ENCODE measurements at regions not wholly inside any gene's neighbourhood (a gene's known extent, or its start where the extent isn't known, plus 50 kb on each side); places are given as distances from the start of the nearest gene placed in this dataset.

DNA sequence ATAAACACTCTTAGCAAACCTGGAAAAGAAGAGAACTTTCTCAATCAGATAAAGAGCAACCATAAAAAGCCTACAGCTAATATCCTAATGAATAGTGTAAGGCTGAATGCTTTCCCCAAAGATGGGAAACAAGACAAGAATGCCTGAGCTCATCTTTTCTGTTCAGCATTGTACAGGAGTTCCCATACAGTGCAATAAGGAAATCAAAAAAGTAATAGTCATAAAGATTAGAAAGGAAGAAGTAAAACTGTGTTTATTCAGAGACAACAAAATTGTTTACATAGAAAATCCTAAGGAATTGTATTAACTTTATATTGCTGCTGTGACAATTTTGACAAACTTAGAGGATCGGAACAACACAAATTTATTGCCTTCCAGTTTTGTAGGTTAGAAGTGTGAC, 330.7 kb upstream of the SLC24A2 start:
- Mint-ChIP-seq H3K9me3 (peaks cover 4 to 8% of the 10 kb centered on the region in 2 donors), H3K4me3 (no peak overlapping the region), H3K36me3 (ENCODE audit: insufficient read depth in 2 of 2) (peaks cover 7 to 11% of the 10 kb centered on the region in 2 donors), H3K27me3 (ENCODE audit: low read depth) (no peaks in the 10 kb centered on the region), H3K27ac (no peak overlapping the region), H3K4me1 (ENCODE audit: low read depth) (no peaks in the 10 kb centered on the region)
- DNase-seq (no peak), ATAC-seq (replicated peaks in 1 of 2) (no peak)

DNA sequence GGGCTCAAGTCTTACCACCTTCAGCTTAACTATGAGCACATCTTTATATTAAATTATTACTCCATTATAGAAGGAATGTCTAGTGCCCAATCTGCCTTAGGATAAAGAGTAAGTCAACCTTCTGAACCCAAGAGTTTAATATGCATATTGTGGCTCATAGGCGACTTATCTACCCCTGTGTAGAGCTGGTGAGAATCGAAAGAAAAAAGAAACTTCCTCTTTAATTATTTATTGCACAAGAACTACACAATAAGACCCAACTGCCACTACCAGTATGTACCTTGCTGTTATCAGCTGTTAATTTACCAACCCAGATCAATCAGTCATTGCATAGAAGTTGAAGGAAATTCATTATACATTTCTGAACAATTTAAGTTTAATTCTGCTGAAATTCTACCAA, 329.1 kb upstream of the SLC24A2 start:
- H3K9me3 Mint-ChIP-seq: peaks cover 8 to 12% of the 10 kb centered on the region in 2 donors
- DNase-seq (no peak), ATAC-seq (replicated peaks in 1 of 2) (no peak)
- no peak overlapping the region for H3K4me3 Mint-ChIP-seq
- H3K27ac Mint-ChIP-seq: no peak overlapping the region
- no peaks in the 10 kb centered on the region for H3K4me1 Mint-ChIP-seq (ENCODE audit: low read depth)
- no peaks in the 10 kb centered on the region for H3K27me3 Mint-ChIP-seq (ENCODE audit: low read depth)
- peaks cover 7 to 15% of the 10 kb centered on the region in 2 donors for H3K36me3 Mint-ChIP-seq (ENCODE audit: insufficient read depth in 2 of 2)

DNA sequence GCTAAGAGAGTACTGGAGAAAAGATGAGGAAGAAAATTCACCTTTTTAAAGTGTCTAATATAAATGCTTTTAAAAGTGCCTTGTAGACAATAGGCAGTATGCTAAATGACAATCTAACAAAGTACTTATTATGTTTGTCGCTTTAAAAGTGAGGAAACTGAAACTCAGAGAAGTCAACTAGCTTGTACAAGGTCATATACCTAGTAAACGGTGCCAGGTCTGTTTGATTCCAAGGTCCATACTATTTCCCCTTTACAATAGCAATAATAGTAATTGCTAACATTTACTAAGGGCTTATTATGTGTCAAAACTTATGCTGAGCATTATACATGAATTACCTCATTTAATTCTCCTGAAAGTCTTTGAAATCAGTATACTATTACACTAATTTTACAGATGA, 328.6 kb upstream of the SLC24A2 start:
- Mint-ChIP-seq H3K4me1 (ENCODE audit: low read depth) (no peaks in the 10 kb centered on the region), H3K27me3 (ENCODE audit: low read depth) (no peaks in the 10 kb centered on the region), H3K27ac (no peak overlapping the region), H3K36me3 (ENCODE audit: insufficient read depth in 2 of 2) (peaks cover 7 to 15% of the 10 kb centered on the region in 2 donors), H3K4me3 (no peak overlapping the region), H3K9me3 (peaks cover 8 to 12% of the 10 kb centered on the region in 2 donors)
- DNase-seq (no peak), ATAC-seq (replicated peaks in 1 of 2) (no peak)

DNA sequence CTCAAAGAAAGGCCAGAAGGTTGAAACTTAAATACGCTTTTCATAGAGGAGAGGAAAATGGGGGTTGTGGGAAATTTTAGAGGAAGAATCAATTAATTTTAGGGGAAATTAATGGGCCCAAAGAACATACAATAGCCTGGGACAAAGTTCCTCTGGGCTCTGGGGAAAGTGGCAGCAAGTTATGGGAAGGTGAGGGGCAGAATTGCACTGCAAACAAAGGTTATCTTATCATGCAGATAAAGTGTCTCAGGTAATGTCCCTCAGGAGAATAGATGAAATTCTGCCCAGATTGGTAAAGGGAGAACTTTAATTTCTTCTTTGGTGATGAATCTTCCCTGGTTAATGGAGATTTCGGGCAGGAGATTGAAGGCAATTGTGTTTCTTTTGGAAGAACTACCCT, 326.1 kb upstream of the SLC24A2 start:
- H3K36me3 Mint-ChIP-seq (ENCODE audit: insufficient read depth in 2 of 2): peaks cover 7 to 12% of the 10 kb centered on the region in 2 donors
- no peak overlapping the region for H3K4me3 Mint-ChIP-seq
- no peaks in the 10 kb centered on the region for H3K27me3 Mint-ChIP-seq (ENCODE audit: low read depth)
- DNase-seq (no peak), ATAC-seq (replicated peaks in 1 of 2) (no peak)
- H3K9me3 Mint-ChIP-seq: peaks cover 8 to 9% of the 10 kb centered on the region in 2 donors
- H3K4me1 Mint-ChIP-seq (ENCODE audit: low read depth): no peaks in the 10 kb centered on the region
- no peak overlapping the region for H3K27ac Mint-ChIP-seq

DNA sequence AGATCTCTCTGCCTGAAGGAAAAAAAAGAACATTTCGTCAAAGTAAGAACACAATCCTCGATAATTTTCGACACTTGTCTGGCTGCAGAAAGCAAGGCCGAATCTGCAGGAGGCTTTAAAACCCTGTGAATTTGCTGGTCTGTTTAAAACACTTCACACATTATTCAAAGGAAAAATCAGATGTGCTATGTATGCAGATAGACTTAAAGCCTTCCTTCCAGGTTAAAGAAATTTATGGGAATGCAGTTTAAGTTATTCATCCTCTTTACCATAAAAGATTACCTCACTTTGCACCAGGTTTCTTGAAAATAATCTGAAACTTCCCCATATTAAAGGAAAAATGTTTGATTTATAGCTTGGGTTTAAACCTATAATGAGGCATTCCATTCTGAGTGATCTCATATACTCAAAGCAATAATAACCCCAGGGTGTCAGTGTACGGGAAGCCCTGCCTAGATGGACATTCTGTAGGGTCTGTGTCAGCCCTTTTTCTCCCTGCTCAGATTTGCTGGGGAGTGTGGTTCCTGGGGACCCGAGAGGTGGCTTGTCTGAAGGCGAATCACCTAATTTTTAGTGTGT, 323.5 kb upstream of the SLC24A2 start:
- DNase-seq: no peak
- Mint-ChIP-seq H3K9me3 (peaks cover 8 to 11% of the 10 kb centered on the region in 2 donors), H3K4me1 (ENCODE audit: low read depth) (no peaks in the 10 kb centered on the region), H3K36me3 (ENCODE audit: insufficient read depth in 2 of 2) (peaks cover 7 to 12% of the 10 kb centered on the region in 2 donors), H3K27ac (no peak overlapping the region), H3K27me3 (ENCODE audit: low read depth) (no peaks in the 10 kb centered on the region), H3K4me3 (no peak overlapping the region)
- ATAC-seq (replicated peaks in 1 of 2): no peak

DNA sequence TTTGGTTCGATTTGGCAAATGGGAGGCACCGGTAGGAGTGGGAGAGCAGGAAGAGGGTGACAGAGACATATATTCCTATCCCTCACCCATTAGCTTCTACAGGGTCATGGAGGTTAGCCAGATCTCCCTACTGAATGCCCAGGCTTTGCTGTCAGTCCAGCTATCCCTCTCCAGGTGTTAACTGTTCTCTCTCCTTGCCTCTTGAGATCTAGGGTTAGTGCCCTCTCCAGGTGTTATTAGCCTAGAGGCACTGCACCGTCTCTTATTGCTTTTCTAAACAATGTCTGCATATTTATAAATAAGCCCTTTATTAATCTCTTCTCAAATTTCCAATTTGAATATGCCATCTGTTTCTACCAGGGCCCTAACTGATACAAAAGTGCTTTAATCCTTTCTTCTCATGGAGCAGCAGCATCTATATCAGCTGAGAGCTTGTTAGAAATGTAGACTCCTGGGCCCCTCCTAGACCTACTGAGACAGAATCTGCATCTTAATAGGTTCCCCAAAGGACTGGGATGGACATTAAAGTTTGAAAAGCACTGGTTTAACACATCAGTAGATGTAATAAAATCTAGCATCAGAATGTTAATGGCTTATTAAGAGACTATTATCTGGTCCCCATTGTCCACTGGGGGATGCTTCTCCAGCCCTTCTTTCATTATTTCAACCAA, 322.5 kb upstream of the SLC24A2 start:
- Mint-ChIP-seq H3K4me1 (ENCODE audit: low read depth) (no peaks in the 10 kb centered on the region), H3K4me3 (no peak overlapping the region), H3K36me3 (ENCODE audit: insufficient read depth in 2 of 2) (peaks cover 5 to 9% of the 10 kb centered on the region in 2 donors), H3K27ac (no peak overlapping the region), H3K27me3 (ENCODE audit: low read depth) (no peaks in the 10 kb centered on the region), H3K9me3 (peaks cover 8 to 11% of the 10 kb centered on the region in 2 donors)
- no peak for ATAC-seq (replicated peaks in 1 of 2)
- DNase-seq: no peak

DNA sequence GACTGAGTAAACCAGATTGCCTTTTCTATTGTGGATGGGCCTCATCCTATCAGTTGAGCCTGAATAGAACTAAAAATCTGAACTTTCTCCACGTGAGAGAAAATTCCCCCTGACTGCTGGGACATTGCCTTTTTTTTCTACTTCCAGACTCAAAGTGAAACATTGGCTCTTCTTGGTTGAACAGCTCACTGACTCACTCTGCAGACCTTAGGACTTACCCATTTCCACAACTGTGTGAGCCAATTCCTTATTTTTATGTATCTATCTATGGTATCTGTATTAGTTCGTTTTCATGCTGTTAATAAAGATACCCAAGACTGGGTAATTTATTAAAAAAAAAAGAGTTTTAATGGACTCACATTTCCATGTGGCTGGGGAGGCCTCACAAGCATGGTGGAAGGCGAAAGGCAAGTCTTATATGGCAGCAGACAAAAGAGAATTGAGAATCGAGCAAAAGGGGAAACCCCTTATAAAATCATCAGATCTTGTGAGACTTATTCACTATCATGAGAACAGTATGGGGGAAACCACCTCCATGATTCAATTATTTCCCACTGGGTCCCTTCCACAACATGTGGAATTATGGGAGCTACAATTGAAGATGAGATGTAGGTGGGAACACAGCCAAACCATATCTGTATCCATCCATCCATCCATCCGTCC, 306.7 kb upstream of the SLC24A2 start:
- no peaks in the 10 kb centered on the region for H3K4me1 Mint-ChIP-seq (ENCODE audit: low read depth)

DNA sequence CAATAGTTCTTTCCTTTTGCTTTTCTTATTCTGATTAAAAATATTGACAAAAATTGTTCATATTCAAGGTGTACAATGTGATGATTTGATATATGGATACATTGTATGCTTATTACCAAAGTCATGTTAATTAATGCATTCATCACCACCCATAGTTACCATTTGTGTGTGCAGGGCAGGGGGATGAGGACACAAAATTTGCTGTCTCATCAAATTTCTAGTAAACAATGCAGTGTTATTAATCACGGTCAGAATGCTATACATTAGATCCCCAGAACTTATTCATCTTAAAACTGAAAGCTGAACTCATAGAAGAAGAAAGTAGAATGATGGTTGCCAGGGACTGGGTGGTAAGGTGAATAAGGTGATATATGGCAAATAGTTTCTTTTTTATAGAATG, 303.7 kb upstream of the SLC24A2 start:
- DNase-seq (no peak), ATAC-seq (replicated peaks in 1 of 2) (no peak)
- H3K27me3 Mint-ChIP-seq (ENCODE audit: low read depth): no peaks in the 10 kb centered on the region

More for the DNA sequence above, 306.7 kb upstream of the SLC24A2 start:
- Mint-ChIP-seq H3K9me3 (peaks cover 11 to 14% of the 10 kb centered on the region in 2 donors), H3K36me3 (ENCODE audit: insufficient read depth in 2 of 2) (peaks cover 3 to 7% of the 10 kb centered on the region in 2 donors), H3K27me3 (ENCODE audit: low read depth) (no peaks in the 10 kb centered on the region), H3K4me3 (no peak overlapping the region), H3K27ac (no peak overlapping the region)
- ATAC-seq (replicated peaks in 1 of 2) (no peak), DNase-seq (no peak)

DNA sequence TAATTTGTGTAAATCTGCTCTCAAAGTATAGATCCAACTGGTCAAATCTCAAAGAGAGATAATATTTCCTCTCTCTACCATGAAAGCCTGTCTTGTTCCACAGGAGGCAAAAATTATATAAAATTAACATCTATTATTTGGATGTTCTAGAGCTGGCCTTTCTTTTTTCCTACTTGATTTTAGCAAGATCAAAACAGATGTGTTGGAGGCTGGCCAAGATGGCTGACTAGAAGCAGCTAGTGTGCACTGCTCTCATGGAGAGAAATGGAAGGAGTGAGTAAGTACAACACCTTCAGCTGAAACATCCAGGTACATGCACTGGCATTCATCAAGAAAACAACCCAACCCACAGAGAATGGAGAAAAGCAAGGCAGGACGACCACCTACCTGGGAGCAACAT, 298.6 kb upstream of the SLC24A2 start:
- DNase-seq (no peak), ATAC-seq (replicated peaks in 1 of 2) (no peak)
- Mint-ChIP-seq H3K9me3 (peaks cover 7 to 9% of the 10 kb centered on the region in 2 donors), H3K4me1 (ENCODE audit: low read depth) (no peaks in the 10 kb centered on the region), H3K27me3 (ENCODE audit: low read depth) (no peaks in the 10 kb centered on the region), H3K27ac (no peak overlapping the region), H3K4me3 (no peak overlapping the region), H3K36me3 (ENCODE audit: insufficient read depth in 2 of 2) (peaks cover 4 to 5% of the 10 kb centered on the region in 2 donors)

More for the DNA sequence above, 303.7 kb upstream of the SLC24A2 start:
- H3K36me3 Mint-ChIP-seq (ENCODE audit: insufficient read depth in 2 of 2): peaks cover 5 to 7% of the 10 kb centered on the region in 2 donors
- H3K9me3 Mint-ChIP-seq: peaks cover 12 to 14% of the 10 kb centered on the region in 2 donors
- H3K4me3 Mint-ChIP-seq: no peak overlapping the region
- H3K4me1 Mint-ChIP-seq (ENCODE audit: low read depth): no peaks in the 10 kb centered on the region
- H3K27ac Mint-ChIP-seq: no peak overlapping the region

DNA sequence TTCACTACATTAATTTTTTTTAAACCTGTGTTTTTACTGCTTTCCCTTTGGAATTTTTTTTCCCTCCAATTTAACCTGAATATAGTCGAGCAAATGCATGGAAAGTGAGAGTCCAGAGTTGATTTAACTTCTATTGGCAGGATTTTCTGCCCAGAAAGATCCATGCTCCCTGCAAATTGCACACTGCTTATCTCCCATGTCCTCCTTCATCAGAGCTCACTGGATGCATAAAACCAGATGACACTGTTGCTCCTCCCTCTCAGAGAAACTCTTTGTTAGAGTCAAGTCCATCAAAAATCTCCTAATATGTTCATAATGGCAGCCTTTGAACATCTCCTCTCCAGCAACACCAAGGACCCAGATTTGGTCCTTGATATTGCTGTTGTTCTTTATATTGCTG, 297.0 kb upstream of the SLC24A2 start:
- H3K4me3 Mint-ChIP-seq: no peak overlapping the region
- peaks cover 3 to 5% of the 10 kb centered on the region in 2 donors for H3K9me3 Mint-ChIP-seq
- no peak for ATAC-seq (replicated peaks in 1 of 2)
- no peak for DNase-seq
- peaks cover 2 to 3% of the 10 kb centered on the region in 2 donors for H3K36me3 Mint-ChIP-seq (ENCODE audit: insufficient read depth in 2 of 2)
- H3K27ac Mint-ChIP-seq: no peak overlapping the region
- H3K4me1 Mint-ChIP-seq (ENCODE audit: low read depth): no peaks in the 10 kb centered on the region
- no peaks in the 10 kb centered on the region for H3K27me3 Mint-ChIP-seq (ENCODE audit: low read depth)

DNA sequence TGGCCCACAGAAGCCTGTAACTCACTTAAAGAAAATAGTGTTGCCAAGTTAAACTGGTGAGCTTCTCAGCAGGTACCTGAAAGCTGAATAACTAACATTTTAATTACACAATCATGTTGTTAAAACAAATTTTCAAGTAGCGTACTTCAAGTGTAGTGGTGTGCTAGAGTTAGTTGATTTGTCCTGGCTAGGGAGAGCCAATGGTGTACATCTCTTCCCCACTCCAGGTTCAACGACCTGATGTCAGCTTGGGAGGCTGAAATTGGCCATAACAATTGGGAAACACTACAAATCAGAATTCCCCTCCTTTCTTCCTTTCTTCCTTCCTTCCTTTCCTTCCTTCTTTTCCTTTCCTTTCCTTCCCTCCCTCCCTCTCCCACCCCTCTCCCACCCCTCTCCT, 295.3 kb upstream of the SLC24A2 start:
- Mint-ChIP-seq H3K9me3 (peaks cover 0 to 2% of the 10 kb centered on the region in 2 donors), H3K4me3 (no peak overlapping the region), H3K36me3 (ENCODE audit: insufficient read depth in 2 of 2) (peaks cover 0 to 2% of the 10 kb centered on the region in 2 donors), H3K27me3 (ENCODE audit: low read depth) (no peaks in the 10 kb centered on the region), H3K27ac (no peak overlapping the region), H3K4me1 (ENCODE audit: low read depth) (no peaks in the 10 kb centered on the region)
- DNase-seq: no peak
- ATAC-seq (replicated peaks in 1 of 2): no peak

DNA sequence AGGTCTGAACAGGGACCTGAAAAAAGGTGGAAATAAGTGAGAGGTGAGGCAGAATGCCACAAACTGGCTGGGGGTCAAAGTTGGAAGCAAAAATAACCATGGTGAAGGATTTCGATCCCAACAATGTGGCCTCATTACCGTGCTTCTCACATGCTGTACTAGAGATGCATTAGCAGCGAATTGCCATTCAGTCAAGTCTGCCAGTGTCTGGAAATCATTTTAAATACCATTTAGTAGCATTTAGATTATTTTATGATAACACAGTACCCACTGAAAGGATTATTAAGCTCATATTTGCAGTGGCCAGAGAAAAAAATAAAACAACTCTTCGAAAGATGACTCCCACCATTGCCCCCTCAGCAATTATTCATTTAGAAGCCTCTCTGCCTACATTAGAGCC, 294.6 kb upstream of the SLC24A2 start:
- Mint-ChIP-seq H3K9me3 (peaks cover 0 to 2% of the 10 kb centered on the region in 2 donors), H3K36me3 (ENCODE audit: insufficient read depth in 2 of 2) (peaks cover 0 to 2% of the 10 kb centered on the region in 2 donors), H3K4me3 (no peak overlapping the region), H3K27ac (no peak overlapping the region), H3K4me1 (ENCODE audit: low read depth) (no peaks in the 10 kb centered on the region), H3K27me3 (ENCODE audit: low read depth) (no peaks in the 10 kb centered on the region)
- DNase-seq: no peak
- no peak for ATAC-seq (replicated peaks in 1 of 2)

DNA sequence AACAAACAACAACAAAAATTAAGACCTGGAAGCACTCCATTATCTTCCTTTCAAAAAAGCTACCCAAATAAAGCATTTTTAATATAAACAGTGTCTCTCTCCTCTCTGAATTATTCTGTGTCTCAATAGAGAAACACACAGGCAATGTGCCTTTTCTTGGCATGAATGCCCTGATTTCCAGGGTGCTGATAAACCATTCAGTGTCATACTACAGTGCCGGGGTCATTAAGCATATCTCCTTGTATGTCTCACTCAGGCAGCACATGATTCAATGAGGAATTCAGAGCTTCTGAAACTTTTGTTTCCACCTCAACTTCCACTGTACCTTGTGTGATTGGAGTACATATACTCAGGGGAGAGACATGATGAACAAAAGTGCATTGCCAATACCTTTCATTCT, 294.0 kb upstream of the SLC24A2 start:
- H3K4me3 Mint-ChIP-seq: no peak overlapping the region
- H3K27ac Mint-ChIP-seq: no peak overlapping the region
- DNase-seq (no peak), ATAC-seq (replicated peaks in 1 of 2) (no peak)
- peaks cover 0 to 2% of the 10 kb centered on the region in 2 donors for H3K9me3 Mint-ChIP-seq
- H3K36me3 Mint-ChIP-seq (ENCODE audit: insufficient read depth in 2 of 2): peaks cover 0 to 2% of the 10 kb centered on the region in 2 donors
- no peaks in the 10 kb centered on the region for H3K27me3 Mint-ChIP-seq (ENCODE audit: low read depth)
- no peaks in the 10 kb centered on the region for H3K4me1 Mint-ChIP-seq (ENCODE audit: low read depth)

Data from activated T-cell treated with anti-CD3 and anti-CD28 coated beads, Interleukin-2, amount 50 U/mL, for 72 hours (primary cell).